ENCODE measurements at regions not wholly inside any gene's neighbourhood (a gene's known extent, or its start where the extent isn't known, plus 50 kb on each side); places are given as distances from the start of the nearest gene placed in this dataset.

DNA sequence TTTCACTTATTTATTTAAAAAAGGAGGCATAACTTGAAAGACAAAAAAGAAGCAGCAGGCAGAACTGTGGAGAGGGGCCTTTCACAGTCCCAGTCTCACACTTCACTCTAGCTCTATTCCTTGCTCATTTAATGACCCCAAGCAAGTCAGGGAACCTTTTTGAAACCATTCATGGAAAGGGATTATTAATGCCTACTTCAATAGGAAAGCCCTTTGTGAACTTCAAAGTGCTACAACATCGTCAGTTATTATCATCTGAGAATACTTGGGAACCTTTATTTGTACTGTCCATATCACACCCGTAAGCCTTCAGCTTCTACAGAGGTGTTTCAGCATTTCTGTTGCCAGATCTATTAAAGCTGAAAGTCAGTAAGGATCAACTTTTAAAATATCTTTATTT lies 320.2 kb downstream of the TMEM161B start:
- TF ChIP-seq, protein P1, sequence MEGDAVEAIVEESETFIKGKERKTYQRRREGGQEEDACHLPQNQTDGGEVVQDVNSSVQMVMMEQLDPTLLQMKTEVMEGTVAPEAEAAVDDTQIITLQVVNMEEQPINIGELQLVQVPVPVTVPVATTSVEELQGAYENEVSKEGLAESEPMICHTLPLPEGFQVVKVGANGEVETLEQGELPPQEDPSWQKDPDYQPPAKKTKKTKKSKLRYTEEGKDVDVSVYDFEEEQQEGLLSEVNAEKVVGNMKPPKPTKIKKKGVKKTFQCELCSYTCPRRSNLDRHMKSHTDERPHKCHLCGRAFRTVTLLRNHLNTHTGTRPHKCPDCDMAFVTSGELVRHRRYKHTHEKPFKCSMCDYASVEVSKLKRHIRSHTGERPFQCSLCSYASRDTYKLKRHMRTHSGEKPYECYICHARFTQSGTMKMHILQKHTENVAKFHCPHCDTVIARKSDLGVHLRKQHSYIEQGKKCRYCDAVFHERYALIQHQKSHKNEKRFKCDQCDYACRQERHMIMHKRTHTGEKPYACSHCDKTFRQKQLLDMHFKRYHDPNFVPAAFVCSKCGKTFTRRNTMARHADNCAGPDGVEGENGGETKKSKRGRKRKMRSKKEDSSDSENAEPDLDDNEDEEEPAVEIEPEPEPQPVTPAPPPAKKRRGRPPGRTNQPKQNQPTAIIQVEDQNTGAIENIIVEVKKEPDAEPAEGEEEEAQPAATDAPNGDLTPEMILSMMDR (IDR thresholded peaks at IDR 0.05) = no peak
- no peak for TF ChIP-seq POLR2A (IDR thresholded peaks at IDR 0.05)

All from sigmoid colon (tissue), 3 donors.